HFFc6 (cell line): ENCODE measurements at regions not wholly inside any gene's neighbourhood (a gene's known extent, or its start where the extent isn't known, plus 50 kb on each side); places are given as distances from the start of the nearest gene placed in this dataset.

Experiments
- DNase-seq: peaks from one replicate; pipeline ENCODE4 v3.0.0-alpha.2; 2018
- H3K27ac Mint-ChIP-seq: 2 replicates; pipeline ENCODE4 v1.8.0; 2020; ENCODE audit warnings: mild to moderate bottlenecking, mixed read lengths
- H3K27me3 Mint-ChIP-seq: 2 replicates; pipeline ENCODE4 v1.8.0; 2021; ENCODE audit warnings: mild to moderate bottlenecking, moderate library complexity, mixed read lengths; ENCODE audit not compliant: insufficient read depth
- H3K36me3 Mint-ChIP-seq: 2 replicates; pipeline ENCODE4 v1.8.0; 2021; ENCODE audit warnings: low read depth, mixed read lengths
- H3K4me1 Mint-ChIP-seq: 2 replicates; pipeline ENCODE4 v1.8.0; 2020; ENCODE audit warnings: low read depth, mixed read lengths
- H3K4me3 Mint-ChIP-seq: 2 replicates; pipeline ENCODE4 v1.8.0; 2020; ENCODE audit warnings: mild to moderate bottlenecking, moderate library complexity, mixed read lengths
- H3K9me3 Mint-ChIP-seq: 2 replicates; pipeline ENCODE4 v1.8.0; 2020; ENCODE audit warnings: mild to moderate bottlenecking, mixed read lengths
- CTCF ChIP-seq: fragments of 200-600 bp; sonication (generic); IDR thresholded peaks from 2 replicates; pipeline ENCODE4 v1.5.0; 2021; ENCODE audit warnings: antibody characterized with exemption, mild to moderate bottlenecking

DNA sequence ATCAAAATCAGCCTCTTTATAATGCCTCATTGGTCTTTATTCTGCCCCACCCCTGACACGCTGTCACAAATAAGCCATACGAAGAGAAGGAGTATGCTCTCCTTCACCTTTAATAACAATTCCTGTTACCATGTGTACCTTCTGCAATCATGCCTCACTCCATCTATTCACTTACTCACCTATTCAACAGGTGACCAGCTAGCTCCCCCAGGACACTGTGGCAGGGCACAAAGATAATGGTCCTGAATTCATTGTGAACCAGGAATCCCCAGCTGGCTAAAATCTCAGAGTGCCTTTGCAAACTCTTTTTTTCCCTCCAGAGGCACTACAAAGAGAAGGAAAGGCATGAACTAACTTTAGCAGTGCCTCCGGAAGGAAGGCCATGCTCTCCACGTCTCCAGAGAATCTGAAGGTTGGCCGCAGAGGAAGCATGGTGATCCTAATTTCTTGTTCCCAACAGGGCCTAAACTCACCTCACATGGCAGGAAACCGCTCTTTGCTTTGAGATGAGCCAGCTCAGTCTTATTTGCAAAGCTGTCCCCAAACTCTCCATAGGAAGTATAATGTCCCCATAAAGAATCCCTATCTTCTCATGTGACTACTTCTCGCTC, 590.3 kb downstream of the BUD13 start:
- H3K9me3 Mint-ChIP-seq: peaks cover 67% of the 10 kb centered on the region
- TF ChIP-seq CTCF: no peak
- DNase-seq: no peak
- no peaks in the 10 kb centered on the region for H3K4me1 Mint-ChIP-seq
- no peaks in the 10 kb centered on the region; the same call in 1 of the 2 replicates for H3K27me3 Mint-ChIP-seq
- H3K27ac Mint-ChIP-seq: no peak overlapping the region
- no peak overlapping the region for H3K4me3 Mint-ChIP-seq
- H3K36me3 Mint-ChIP-seq: peaks cover 9% of the 10 kb centered on the region

- Mint-ChIP-seq H3K27me3 (peaks cover 2% of the 10 kb centered on the region), H3K36me3 (peaks cover 9% of the 10 kb centered on the region), H3K4me3 (no peak overlapping the region), H3K4me1 (no peaks in the 10 kb centered on the region), H3K9me3 (peaks cover 80% of the 10 kb centered on the region), H3K27ac (no peak overlapping the region)
- no peak for DNase-seq
- no peak for TF ChIP-seq CTCF
Measured at GRCh38 chr11:116180806-116181600, 591.8 kb downstream of the BUD13 start.

DNA sequence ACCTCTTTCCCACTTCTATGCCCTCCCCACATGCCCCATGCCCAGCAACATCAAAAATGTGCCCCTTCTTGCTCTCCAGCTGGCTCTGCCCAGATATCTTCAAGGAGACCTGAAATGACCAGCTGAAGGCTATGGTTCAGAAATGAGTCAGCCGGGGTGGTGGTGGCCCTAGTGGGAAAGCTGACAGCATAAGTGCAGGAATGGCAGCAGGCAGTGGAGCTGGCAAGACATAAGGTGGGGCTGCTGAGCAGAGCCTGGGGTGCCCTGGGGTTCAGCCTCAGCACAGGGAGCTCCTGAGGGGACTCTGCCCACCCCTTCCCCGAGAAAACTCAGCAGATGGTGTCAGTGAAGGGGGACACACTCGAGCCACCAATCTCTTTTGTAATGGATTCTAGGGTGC, 593.4 kb downstream of the BUD13 start:
- Mint-ChIP-seq H3K27me3 (peaks cover 2% of the 10 kb centered on the region), H3K27ac (no peak overlapping the region), H3K4me1 (no peaks in the 10 kb centered on the region), H3K36me3 (peaks cover under 1% of the 10 kb centered on the region; the same call in 1 of the 2 replicates), H3K4me3 (no peak overlapping the region), H3K9me3 (peaks cover 68% of the 10 kb centered on the region)
- DNase-seq: no peak
- TF ChIP-seq CTCF: no peak

GRCh38 chr11:116177521-116178210, 595.1 kb downstream of the BUD13 start:
- Mint-ChIP-seq H3K9me3 (peaks cover 73% of the 10 kb centered on the region), H3K27me3 (peaks cover 2% of the 10 kb centered on the region; the same call in 1 of the 2 replicates), H3K4me1 (no peaks in the 10 kb centered on the region), H3K36me3 (no peaks in the 10 kb centered on the region), H3K27ac (no peak overlapping the region), H3K4me3 (no peak overlapping the region)
- no peak for DNase-seq
- no peak for TF ChIP-seq CTCF

- Mint-ChIP-seq H3K36me3 (no peaks in the 10 kb centered on the region), H3K27ac (no peak overlapping the region), H3K4me3 (no peak overlapping the region), H3K9me3 (peaks cover 84% of the 10 kb centered on the region), H3K4me1 (no peaks in the 10 kb centered on the region), H3K27me3 (peaks cover 2% of the 10 kb centered on the region; the same call in 1 of the 2 replicates)
- TF ChIP-seq CTCF: no peak
- DNase-seq: no peak
Measured at GRCh38 chr11:116176484-116177005, 596.2 kb downstream of the BUD13 start.
